HepG2 (cell line): ENCODE measurements at regions not wholly inside any gene's neighbourhood (a gene's known extent, or its start where the extent isn't known, plus 50 kb on each side); places are given as distances from the start of the nearest gene placed in this dataset.

ENCODE experiments used
- ATAC-seq: fragments of 200-7000 bp; cut with Tn5 transposase; 3 replicates; pipeline ENCODE4 v1.9.1; 2020; ENCODE audit warnings: mild to moderate bottlenecking, moderate library complexity
- BruUV-seq: library from RNA; stranded (reverse); fragments of 400-500 nt; replicated peaks from 2 replicates; lab custom pipeline; 2021; lab: Mats Ljungman, UMichigan
- CTCF ChIA-PET: fragments of 300-600 bp; formaldehyde crosslinking; extraction: SDS; loops from one replicate; lab custom pipeline; 2021; ENCODE audit warnings: low total read pairs, inconsistent platforms, low intra/inter-chr PET ratio; lab: Yijun Ruan, JAX
- POLR2A ChIA-PET: fragments of 350-600 bp; sonication (Branson Sonifier 250); formaldehyde crosslinking; loops from one replicate; lab custom pipeline; 2020; ENCODE audit warnings: antibody characterized with exemption, inconsistent platforms; lab: Yijun Ruan, JAX
- DNase-seq: peaks from one replicate; pipeline ENCODE4 v3.0.0-alpha.2; 2015; ENCODE audit warnings: low spot score
- FAIRE-seq: peaks from 3 replicates; lab custom pipeline; 2011; peaks lifted over from hg19 to GRCh38; lab: Jason Lieb, UNC
- H2AFZ ChIP-seq: one replicate; pipeline ENCODE4 v1.6.1; 2011; ENCODE audit warnings: low read length, inconsistent platforms
- H3K27ac ChIP-seq: fragments of 300-600 bp; 3 replicates; pipeline ENCODE4 v1.8.0; 2011; ENCODE audit warnings: mixed run types, mild to moderate bottlenecking, mixed read lengths, low read length, inconsistent platforms; ENCODE audit not compliant: insufficient read depth; ENCODE audit errors: extremely low read length
- H3K27me3 ChIP-seq, 2 experiments: fragments of 200-600 bp in 1 of 2; 2 replicates in 1 of 2; 3 replicates in 1 of 2; pipeline versions ENCODE4 v1.6.0 to v1.8.0; 2011; ENCODE audit warnings: low read length in 2 of 2, mild to moderate bottlenecking in 2 of 2, moderate library complexity in 2 of 2, inconsistent platforms in 1 of 2; ENCODE audit not compliant: insufficient read depth in 2 of 2, control insufficient read depth in 1 of 2
- H3K36me3 ChIP-seq, 2 experiments: fragments of 200-600 bp in 1 of 2; replicated peaks in 1 of 2; 2 replicates in 1 of 2; 3 replicates in 1 of 2; pipeline versions ENCODE4 v1.5.1 to v1.8.0; 2011; ENCODE audit warnings: low read length in 2 of 2, inconsistent platforms in 1 of 2; ENCODE audit not compliant: insufficient read depth in 2 of 2, control insufficient read depth in 1 of 2
- H3K4me1 ChIP-seq: 2 replicates; pipeline ENCODE4 v1.5.1; 2012; ENCODE audit warnings: low read length, inconsistent platforms; ENCODE audit not compliant: insufficient read depth
- H3K4me2 ChIP-seq: 2 replicates; pipeline ENCODE4 v1.6.0; 2011; ENCODE audit warnings: low read depth, low read length, inconsistent platforms
- H3K4me3 ChIP-seq, 3 experiments: fragments of 200-600 bp in 1 of 3; sonication (generic), shearing (Covaris generic) in 1 of 3; replicated peaks in 1 of 3; 2 replicates each; pipeline ENCODE4 v1.5.1; 2011 to 2016; ENCODE audit warnings: low read length in 3 of 3, inconsistent platforms in 2 of 3, low read depth in 2 of 3, mild to moderate bottlenecking in 2 of 3, control low read depth in 1 of 3, mixed read lengths in 1 of 3; ENCODE audit not compliant: insufficient read depth in 1 of 3
- H3K79me2 ChIP-seq: one replicate; pipeline ENCODE4 v1.6.1; 2011; ENCODE audit warnings: low read length, inconsistent platforms; ENCODE audit not compliant: insufficient read depth
- H3K9ac ChIP-seq: 2 replicates; pipeline ENCODE4 v1.6.0; 2011; ENCODE audit warnings: mild to moderate bottlenecking, low read depth, low read length, inconsistent platforms; ENCODE audit not compliant: insufficient read depth
- H3K9me3 ChIP-seq: 2 replicates; pipeline ENCODE4 v1.5.1; 2012; ENCODE audit warnings: mild to moderate bottlenecking, low read length
- H4K20me1 ChIP-seq: 2 replicates; pipeline ENCODE4 v1.6.0; 2011; ENCODE audit warnings: inconsistent platforms, mild to moderate bottlenecking, low read length, moderate library complexity; ENCODE audit not compliant: insufficient read depth
- ADNP ChIP-seq: sonication (generic); formaldehyde crosslinking; IDR thresholded peaks from 2 replicates; pipeline ENCODE4 v1.4.0; 2020; ENCODE audit warnings: missing genetic modification reagents
- ARNT2 ChIP-seq: sonication (generic); formaldehyde crosslinking; IDR thresholded peaks from 2 replicates; pipeline ENCODE4 v1.8.0; 2022; ENCODE audit warnings: mild to moderate bottlenecking, low read depth, missing genetic modification reagents, moderate library complexity
- PCBP2 ChIP-seq: fragments of 200-400 bp; formaldehyde crosslinking; optimal IDR thresholded peaks from 2 replicates; pipeline ENCODE3; 2018; ENCODE audit warnings: low read length, low read depth; ENCODE audit not compliant: poor library complexity, severe bottlenecking
- SIX4 ChIP-seq: sonication (generic); formaldehyde crosslinking; IDR thresholded peaks from 2 replicates; pipeline ENCODE4 v1.4.0; 2020; ENCODE audit warnings: missing genetic modification reagents
- SNAI1 ChIP-seq: sonication (generic); formaldehyde crosslinking; IDR thresholded peaks from 2 replicates; pipeline ENCODE4 v1.5.0; 2020; ENCODE audit warnings: mild to moderate bottlenecking, missing genetic modification reagents, borderline replicate concordance
- TEAD2 ChIP-seq: sonication (generic); formaldehyde crosslinking; IDR thresholded peaks from 2 replicates; pipeline ENCODE4 v1.9.0; 2021; ENCODE audit warnings: missing genetic modification reagents
- USF2 ChIP-seq, 2 experiments: sonication (generic) in 1 of 2; formaldehyde crosslinking in 1 of 2; IDR thresholded peaks; 2 replicates each; pipeline versions ENCODE4 v1.5.1 to v1.6.1; 2011 to 2020; ENCODE audit warnings: borderline replicate concordance in 1 of 2, low read depth in 1 of 2, low read length in 1 of 2, mild to moderate bottlenecking in 1 of 2, missing genetic modification reagents in 1 of 2, moderate library complexity in 1 of 2
- ZFP36L1 ChIP-seq: sonication (generic); formaldehyde crosslinking; IDR thresholded peaks from 2 replicates; pipeline ENCODE4 v1.8.0; 2022; ENCODE audit warnings: mild to moderate bottlenecking, missing genetic modification reagents, moderate library complexity
- ZNF614 ChIP-seq: IDR thresholded peaks from 2 replicates; pipeline ENCODE4 v1.6.1; 2018; ENCODE audit warnings: missing biosample characterization, missing genetic modification reagents, inconsistent platforms, borderline replicate concordance
- ZNF788 ChIP-seq: sonication (generic); formaldehyde crosslinking; IDR thresholded peaks from 2 replicates; pipeline ENCODE4 v1.5.0; 2020; ENCODE audit warnings: mild to moderate bottlenecking, missing genetic modification reagents, borderline replicate concordance
- WGBS: methylation state at CpG from one replicate; pipeline ENCODE4 v1.1.6; 2017; ENCODE audit warnings: low lambda C conversion rate; 5-methylcytosine and 5-hydroxymethylcytosine counted together
- in situ Hi-C: cut with HindIII; loops from 2 replicates; pipeline ENCODE4 v1.10.0; 2017; ENCODE audit warnings: low pct_unique_long_range_greater_than_20kb; ENCODE audit not compliant: extremely low pct_ligation_motif_present
- intact Hi-C: fragments of 100-400 bp; cut with micrococcal nuclease; formaldehyde crosslinking; loops from one replicate; pipeline ENCODE4 v1.10.0; 2022; ENCODE audit not compliant: unreplicated experiment

GRCh38 chr10:14416308-14416700, 85.6 kb upstream of the FRMD4A start:
- no TSS peak for BruUV-seq
- ATAC-seq (no peak), DNase-seq (no peak), FAIRE-seq (no peak)
- in situ Hi-C loops (no loop called here), intact Hi-C loops (no loop called here)
- Histone ChIP-seq H3K79me2 (no peaks in the 10 kb centered on the region), H3K27ac (no peak overlapping the region), H3K4me2 (no peak overlapping the region), H3K9ac (no peak overlapping the region), H3K9me3 (no peaks in the 10 kb centered on the region), H3K27me3 (peaks cover 0 to 3% of the 10 kb centered on the region in 2 experiments; a peak in 1 of 5 replicates), H2AFZ (no peak overlapping the region), H3K36me3 (no peaks in the 10 kb centered on the region), H3K4me3 (no peak overlapping the region), H3K4me1 (no peaks in the 10 kb centered on the region)
- WGBS, result 33% methylated on average over 7 of the region's 7 CpGs
- ChIA-PET POLR2A (no interaction called here), CTCF (no interaction called here)
- TF ChIP-seq ZFP36L1 (CRISPR knock-in tag) (no peak), ADNP (CRISPR knock-in tag) (no peak), SIX4 (CRISPR knock-in tag) (no peak), TEAD2 (CRISPR knock-in tag) (no peak), ZNF614 (CRISPR knock-in tag) (no peak)
- TF ChIP-seq, all 625 proteins: peak for 0
- H4K20me1 ChIP-seq, result no peaks in the 10 kb centered on the region

GRCh38 chr10:14415676-14416307, 85.1 kb upstream of the FRMD4A start:
- no peak overlapping the region for H3K4me2 ChIP-seq
- in situ Hi-C loops, result no loop called here
- no peaks in the 10 kb centered on the region for H4K20me1 ChIP-seq
- H2AFZ ChIP-seq, result no peak overlapping the region
- 6% methylated on average over 4 of the region's 4 CpGs for WGBS
- ChIA-PET CTCF (no interaction called here), POLR2A (no interaction called here)
- no peak overlapping the region for H3K27ac ChIP-seq
- peaks cover 0 to 3% of the 10 kb centered on the region in 2 experiments; a peak in 1 of 5 replicates for H3K27me3 ChIP-seq
- H3K36me3 ChIP-seq, result no peaks in the 10 kb centered on the region
- no peak overlapping the region for H3K4me3 ChIP-seq
- DNase-seq (no peak), ATAC-seq (no peak), FAIRE-seq (no peak)
- H3K79me2 ChIP-seq, result no peaks in the 10 kb centered on the region
- no TSS peak for BruUV-seq
- no peak overlapping the region for H3K9ac ChIP-seq
- no peaks in the 10 kb centered on the region for H3K9me3 ChIP-seq
- intact Hi-C loops, result no loop called here
- no peaks in the 10 kb centered on the region for H3K4me1 ChIP-seq
- TF ChIP-seq ARNT2 (CRISPR knock-in tag) (no peak), USF2 (IDR thresholded peaks at IDR 0.05; ENCODE audit: low read depth, low read length) (no peak), USF2 (CRISPR knock-in tag; IDR thresholded peaks at IDR 0.05; ENCODE audit: borderline replicate concordance) (no peak), PCBP2 (no peak), SNAI1 (CRISPR knock-in tag) (no peak), ZNF788 (CRISPR knock-in tag) (no peak)
